SW 1271 (cell line): ENCODE measurements at regions not wholly inside any gene's neighbourhood (a gene's known extent, or its start where the extent isn't known, plus 50 kb on each side); places are given as distances from the start of the nearest gene placed in this dataset.
"Not testable (repeated sequence)": the region's sequence is repeated elsewhere in the genome, so short reads cannot be mapped to it uniquely, and the experiment has no call there.

Experiments used
- DNase-seq, 2 experiments: peaks; one replicate each; lab custom pipeline; 2025; lab: John Stamatoyannopoulos, UW

DNA sequence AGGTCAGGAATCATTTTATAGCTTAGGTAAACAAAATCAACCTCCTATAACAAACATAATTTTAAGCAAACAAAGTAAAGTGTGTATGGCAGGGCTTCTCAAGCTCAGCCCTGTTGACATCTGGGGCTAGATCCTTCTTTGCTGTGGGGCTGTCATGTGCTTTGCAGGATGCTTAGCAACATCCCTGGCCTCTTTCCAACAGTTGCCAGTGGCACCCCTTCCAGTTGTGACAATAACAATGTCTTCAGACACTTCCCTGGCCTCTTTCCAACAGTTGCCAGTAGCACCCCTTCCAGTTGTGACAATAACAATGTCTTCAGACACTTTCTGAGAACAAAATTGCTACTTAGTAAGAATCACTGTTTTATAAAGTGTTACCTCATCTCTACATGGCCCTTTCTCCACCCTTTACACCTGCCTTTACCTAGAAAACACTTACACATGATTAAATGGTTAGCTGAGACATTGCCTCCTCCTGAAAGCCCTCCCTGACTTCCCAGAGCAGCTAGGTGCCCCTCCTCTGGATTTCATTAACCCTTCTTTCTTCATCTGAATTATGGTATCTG is 194.0 kb upstream of the LMCD1 start:
- no peak for DNase-seq

GRCh38 chr3:8311321-8311720 is 190.3 kb upstream of the LMCD1 start:
- DNase-seq = no peak

DNA sequence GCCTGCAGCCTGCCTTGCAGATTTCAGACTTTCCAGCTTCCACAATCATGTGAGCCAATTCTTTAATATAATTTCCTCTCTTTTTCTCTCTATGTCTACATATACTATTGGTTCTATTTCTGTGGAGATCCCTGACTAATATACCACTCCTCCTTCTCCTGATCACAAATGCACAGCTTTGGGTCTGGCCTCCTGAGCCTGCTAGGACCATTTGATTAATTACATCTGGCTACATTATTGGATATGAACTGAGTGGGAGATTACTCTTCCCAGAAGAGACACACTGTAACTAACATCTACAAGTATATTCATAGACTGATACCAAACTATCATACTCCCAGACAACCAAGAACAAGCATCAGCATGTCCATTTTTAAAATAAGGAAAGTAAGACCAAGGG is 188.9 kb upstream of the LMCD1 start:
- DNase-seq = no peak

- no peak for DNase-seq
Observed at GRCh38 chr3:8313560-8314267, 187.9 kb upstream of the LMCD1 start.

- not testable (repeated sequence) for DNase-seq
Observed at GRCh38 chr3:8315526-8315925, 186.1 kb upstream of the LMCD1 start.

GRCh38 chr3:8317661-8318649 is 183.7 kb upstream of the LMCD1 start:
- DNase-seq = peak in 1 of 2 experiments; percentile 11

- peak; percentile 44 to 63 for DNase-seq
Observed at GRCh38 chr3:8319935-8320634, 181.5 kb upstream of the LMCD1 start.

DNA sequence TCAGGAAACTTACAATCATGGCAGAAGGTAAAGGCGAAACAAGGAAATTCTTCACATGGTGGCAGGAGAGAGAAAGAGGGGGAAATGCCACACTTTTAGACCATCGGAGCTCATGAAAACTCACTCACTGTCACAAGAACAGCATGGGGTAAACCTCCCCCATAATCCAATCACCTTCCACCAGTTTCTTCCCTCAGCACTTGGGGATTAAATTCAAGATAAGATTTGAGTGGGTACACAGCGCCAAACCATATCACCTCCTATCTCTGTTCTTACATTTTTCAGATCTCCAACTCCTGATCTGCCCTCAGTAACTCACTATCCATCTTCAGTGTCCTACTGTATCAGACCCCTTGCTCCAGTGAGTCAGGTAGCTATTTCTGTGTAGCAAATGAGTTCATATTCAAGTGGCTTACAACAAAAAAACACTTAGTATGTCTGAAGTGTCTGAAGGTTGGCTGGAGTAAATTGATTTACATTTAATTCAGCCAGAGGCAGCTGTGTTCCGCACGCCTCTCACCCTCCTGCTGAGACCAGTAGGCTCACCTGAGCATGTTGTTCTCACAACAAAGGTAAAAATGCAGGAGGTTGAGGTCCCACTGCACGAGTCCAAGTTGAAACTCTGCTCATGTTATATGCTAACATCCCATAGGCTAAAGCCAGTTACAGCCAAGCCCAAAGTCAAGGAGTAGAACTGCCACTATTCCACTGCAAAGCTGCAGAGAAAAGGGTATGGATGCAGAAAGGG is 180.7 kb upstream of the LMCD1 start:
- DNase-seq = no peak

DNA sequence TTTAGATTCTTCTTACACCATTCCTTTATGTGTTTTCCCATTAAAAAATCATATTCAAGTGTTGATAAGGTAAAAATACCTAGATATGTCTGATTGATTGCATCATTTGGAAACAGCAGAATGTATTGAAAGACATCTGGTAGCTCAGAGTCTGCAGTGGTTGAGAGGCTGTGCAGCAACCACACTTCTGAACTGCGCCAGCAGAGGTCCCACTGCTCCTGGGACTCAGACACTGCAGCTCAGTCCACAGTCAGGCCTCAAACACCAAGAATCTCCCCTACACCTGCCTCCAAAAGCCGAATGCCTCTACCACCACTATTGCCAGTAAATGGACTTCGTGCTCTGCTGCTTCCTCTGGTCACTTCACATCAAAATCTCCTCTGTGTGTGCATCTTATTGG is 176.9 kb upstream of the LMCD1 start:
- DNase-seq = peak in 1 of 2 experiments; percentile 35

DNA sequence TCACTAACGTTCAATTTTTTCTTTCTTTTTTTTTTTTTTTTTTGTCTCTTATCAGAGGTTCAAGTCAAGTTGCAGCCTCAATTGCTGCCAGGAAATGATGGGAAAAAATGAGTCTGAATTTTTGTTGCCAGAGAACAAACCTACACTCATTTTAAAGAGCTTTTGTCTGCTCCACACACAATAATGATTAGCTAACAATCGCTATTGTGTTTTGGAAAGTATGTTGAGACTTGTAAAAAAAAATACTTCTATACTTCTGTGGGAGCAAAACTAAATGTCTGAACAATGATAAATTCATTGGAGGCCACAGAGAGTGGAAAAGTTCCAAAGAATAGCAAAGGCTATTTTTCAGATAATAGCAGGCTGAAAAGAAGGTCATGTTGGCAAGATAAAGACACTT is 176.3 kb upstream of the LMCD1 start:
- no peak for DNase-seq

DNA sequence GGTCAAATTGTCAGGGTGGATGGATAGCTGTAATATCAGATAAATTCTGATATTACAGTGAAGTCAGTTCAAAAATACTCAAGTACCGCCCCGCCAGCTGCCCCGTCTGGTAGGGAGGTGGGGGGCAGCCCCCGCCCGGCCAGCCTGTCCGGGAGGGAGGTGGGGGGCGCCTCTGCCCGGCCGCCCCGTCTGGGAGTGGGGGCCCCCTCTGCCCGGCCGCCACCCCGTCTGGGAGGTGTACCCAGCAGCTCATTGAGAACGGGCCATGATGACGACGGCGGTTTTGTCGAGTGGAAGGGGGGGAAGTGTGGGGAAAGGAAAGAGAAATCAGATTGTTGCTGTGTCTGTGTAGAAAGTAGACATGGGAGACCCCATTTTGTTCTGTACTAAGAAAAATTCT is 175.8 kb upstream of the LMCD1 start:
- DNase-seq = not testable (repeated sequence)

DNA sequence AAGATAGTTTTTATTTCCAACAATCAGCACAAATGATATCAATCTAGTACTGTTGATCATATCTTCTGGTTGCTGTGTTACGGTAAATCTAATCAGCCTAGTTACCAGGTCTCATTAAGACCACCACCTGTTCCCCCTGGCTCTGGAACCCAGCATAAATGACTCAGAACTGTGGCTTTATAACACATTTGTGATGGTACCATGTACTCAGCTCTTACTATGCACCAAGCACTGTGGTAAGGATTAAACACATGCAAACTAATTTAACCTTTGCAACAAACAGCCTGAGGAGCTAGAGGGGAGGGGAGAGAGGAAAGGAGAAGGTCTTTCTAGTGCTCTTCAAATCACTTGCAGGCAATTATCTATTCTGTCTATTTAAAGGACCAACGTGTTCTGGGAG is 173.9 kb upstream of the LMCD1 start:
- no peak for DNase-seq

DNA sequence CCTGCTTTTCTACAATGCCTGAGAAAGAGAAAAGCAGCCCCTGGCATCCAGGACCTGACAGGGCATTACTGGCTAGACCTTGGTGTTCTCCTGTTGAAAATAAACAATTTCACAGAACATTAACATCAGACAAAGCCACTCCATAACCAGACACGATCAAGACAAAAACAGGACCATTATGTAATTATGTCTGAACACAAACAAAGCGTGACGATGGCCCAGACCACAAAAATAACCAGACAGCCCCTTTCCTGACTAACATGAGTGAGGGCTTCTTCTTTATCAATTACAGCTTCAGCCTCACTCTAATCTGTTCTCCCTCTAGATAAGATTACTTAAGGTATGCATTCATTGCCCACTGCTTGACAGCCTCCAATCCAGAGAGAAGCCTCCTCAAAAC is 172.7 kb upstream of the LMCD1 start:
- DNase-seq = no peak

DNA sequence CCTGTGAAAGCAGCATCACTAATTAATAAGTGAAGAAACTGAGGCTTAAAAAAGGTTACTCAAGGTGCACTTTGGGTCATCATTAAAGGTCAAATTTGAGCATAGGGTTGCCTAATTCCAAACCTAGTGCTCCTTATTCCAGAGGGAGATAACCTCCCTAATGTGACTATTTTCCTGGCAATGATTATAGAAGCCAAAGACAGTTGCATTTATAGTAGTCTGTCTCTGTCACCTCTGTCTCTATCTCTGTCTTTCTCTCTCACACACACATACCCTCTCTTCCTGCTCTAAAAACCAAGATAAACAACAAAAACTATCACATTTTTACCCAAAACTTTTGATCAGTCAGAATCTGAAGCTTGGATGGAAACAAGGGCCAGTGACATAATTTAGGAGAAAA is 172.0 kb upstream of the LMCD1 start:
- DNase-seq = no peak

GRCh38 chr3:8336456-8336855 is 165.2 kb upstream of the LMCD1 start:
- no peak for DNase-seq

GRCh38 chr3:8338424-8338823 is 163.2 kb upstream of the LMCD1 start:
- DNase-seq = no peak

- no peak for DNase-seq
Observed at GRCh38 chr3:8341821-8342247, 159.8 kb upstream of the LMCD1 start.

DNA sequence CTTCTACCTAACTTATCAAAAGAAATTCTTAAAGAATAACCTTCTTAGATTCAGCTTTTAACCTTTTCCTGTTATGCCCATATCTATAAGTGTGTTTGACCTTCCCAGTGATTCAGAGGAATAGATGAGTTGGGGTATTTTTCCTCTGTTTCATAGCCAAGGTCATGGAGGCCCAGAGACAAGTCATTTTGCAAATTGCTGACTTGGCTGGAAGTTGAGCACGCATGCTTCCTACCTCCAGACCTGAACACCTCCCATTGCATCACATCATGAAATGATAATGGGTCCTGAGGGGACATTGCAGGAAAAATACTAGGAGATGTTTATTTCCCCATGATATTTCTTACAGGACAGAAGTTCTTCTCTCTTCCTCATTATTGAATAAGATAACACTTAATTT is 158.6 kb upstream of the LMCD1 start:
- DNase-seq = no peak

DNA sequence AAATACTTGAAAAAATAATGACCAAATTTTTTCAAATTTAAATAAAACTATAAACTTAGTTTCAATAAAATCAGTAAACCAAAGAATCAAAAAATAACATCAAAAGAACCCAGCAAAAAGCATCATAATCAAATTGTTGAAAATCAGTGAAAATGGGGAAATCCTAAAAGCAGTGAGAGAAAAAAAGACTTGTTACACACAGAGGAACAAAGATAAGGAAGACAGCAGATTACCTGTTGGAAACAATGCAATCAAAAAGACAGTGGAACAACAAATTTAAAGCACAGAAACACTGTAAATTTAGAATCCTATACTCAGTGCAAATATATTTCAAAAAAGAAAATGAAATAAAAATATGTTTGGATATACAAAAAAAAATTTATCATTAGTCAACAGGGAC is 156.2 kb upstream of the LMCD1 start:
- DNase-seq = peak in 1 of 2 experiments; percentile 4

DNA sequence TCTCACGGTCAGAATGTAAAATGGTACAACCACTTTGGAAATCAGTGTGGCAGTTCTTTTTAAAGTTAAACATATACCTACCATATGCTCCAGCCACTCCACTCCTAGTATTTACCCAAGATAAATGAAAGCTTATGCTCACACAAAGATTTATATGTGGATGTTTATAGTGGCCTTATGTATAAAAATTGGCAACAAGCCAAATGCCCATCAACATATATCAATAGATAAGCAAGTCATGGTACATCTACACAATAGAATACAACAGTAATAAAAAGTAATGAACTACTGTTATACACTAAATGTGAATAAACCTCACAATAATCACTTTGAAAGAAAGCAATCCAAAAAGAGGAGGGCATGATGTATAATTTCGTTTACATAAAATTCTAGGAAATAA is 153.5 kb upstream of the LMCD1 start:
- DNase-seq = no peak

DNA sequence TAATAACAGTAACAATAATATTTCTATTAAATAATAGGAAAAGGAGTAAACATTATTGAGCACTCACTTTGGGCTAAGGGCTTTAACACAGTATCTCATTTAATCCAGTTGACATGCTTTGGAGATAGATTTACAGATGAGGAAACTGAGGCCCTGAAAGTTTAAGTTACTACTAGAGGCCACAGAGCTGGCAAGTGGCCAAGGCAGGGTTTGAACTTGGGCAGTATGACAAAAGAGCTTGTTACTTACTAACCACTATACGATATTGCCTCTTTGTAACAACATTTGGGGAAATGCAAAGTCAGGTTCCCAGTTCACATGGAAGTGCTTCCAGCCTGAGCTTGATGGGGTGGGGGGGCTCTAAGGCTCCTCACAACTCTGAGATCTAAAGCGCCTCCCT is 149.1 kb upstream of the LMCD1 start:
- DNase-seq = no peak
